Stimulated activated CD4-positive, alpha-beta T cell treated with anti-CD3 and anti-CD28 coated beads, Interleukin-2, amount 100 ng/mL, for 48 hours (primary cell): ENCODE measurements at regions not wholly inside any gene's neighbourhood (a gene's known extent, or its start where the extent isn't known, plus 50 kb on each side); places are given as distances from the start of the nearest gene placed in this dataset.
"Not testable (repeated sequence)": the region's sequence is repeated elsewhere in the genome, so short reads cannot be mapped to it uniquely, and the experiment has no call there.

Experiments used
- DNase-seq, 2 donors: peaks; one replicate each; pipeline ENCODE4 v3.0.0-alpha.2; 2020

GRCh38 chr11:71181566-71181965 lies 70.8 kb downstream of the SHANK2 start:
- no peak for DNase-seq

GRCh38 chr11:71180694-71181470 lies 71.5 kb downstream of the SHANK2 start:
- no peak for DNase-seq

GRCh38 chr11:71179877-71180605 lies 72.3 kb downstream of the SHANK2 start:
- no peak for DNase-seq

- no peak for DNase-seq
Measured at GRCh38 chr11:71178076-71178475, 74.3 kb downstream of the SHANK2 start.

DNA sequence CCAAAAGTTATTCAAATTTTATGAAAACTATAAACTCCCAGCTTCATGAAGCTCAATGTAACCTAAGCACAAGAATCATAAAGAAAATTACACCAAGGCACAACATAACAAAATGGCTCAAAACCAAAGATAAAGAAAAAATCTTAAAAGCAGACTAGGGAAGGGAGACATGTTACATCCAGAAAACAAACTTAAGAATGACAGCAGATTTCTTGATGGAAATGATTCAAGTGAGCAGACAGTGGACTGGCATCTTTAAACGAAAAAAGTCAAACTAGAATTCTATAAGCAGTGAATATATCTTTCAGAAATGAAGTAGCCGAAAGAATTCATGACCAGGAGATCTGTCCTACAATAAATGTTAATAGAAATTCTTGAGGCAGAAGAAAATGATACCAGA lies 75.6 kb downstream of the SHANK2 start:
- no peak for DNase-seq

DNA sequence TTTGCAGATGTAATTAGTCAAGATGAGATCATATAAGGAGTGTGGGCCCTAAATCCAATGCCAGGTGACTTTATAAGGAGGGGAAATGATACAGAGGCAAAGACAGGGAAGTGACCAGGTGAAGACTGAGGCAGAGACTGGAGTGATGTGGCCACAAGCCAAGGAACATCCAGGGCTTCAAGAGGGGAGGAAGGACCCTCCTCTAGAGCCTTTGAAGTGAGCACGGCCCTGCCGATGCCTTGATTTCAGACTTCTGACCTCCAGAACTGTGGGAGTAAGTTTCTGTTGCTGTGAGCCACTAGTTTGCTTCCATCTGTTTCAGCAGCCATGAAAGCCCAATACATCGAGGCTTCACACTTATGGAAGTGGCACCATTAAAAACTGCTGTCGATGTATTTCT lies 78.7 kb downstream of the SHANK2 start:
- no peak for DNase-seq

DNA sequence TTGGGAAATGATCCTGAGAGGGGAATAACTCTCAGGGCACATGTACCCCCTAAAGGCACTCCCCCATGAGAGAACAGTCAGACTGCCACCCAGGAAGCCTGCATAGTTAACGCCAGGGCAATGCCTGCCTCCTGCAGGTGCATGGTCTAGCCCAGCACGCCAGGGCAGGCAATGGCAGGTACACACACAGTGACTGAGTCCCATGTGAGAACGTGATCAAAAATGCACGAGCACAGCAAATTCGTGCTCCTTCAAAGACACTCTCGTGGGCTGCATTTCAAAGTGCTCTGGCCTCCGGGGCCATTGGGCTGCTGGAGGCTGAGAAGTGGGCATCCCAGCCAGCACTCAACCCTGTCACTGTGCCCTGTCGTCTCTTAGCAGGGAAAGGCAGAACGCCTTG lies 79.7 kb downstream of the SHANK2 start:
- no peak for DNase-seq

DNA sequence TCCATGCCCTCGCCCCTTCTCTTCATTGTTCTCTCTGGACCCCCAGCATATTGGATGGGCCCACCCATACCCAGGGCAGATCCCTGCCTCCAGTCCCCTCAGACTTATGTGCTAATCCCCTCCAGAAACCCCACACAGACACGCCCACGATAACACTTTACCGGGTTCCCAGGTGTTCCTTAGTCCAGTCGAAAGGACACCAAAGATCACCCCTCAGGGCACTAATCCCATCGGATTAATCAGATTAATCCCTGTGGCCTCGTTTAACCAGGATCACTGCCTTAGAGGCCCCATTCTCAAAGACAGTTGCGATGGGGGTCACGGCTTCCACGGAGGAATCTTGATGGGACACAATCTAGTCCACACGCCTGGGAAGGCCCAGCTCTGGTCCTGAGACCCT lies 80.8 kb downstream of the SHANK2 start:
- DNase-seq: no peak

DNA sequence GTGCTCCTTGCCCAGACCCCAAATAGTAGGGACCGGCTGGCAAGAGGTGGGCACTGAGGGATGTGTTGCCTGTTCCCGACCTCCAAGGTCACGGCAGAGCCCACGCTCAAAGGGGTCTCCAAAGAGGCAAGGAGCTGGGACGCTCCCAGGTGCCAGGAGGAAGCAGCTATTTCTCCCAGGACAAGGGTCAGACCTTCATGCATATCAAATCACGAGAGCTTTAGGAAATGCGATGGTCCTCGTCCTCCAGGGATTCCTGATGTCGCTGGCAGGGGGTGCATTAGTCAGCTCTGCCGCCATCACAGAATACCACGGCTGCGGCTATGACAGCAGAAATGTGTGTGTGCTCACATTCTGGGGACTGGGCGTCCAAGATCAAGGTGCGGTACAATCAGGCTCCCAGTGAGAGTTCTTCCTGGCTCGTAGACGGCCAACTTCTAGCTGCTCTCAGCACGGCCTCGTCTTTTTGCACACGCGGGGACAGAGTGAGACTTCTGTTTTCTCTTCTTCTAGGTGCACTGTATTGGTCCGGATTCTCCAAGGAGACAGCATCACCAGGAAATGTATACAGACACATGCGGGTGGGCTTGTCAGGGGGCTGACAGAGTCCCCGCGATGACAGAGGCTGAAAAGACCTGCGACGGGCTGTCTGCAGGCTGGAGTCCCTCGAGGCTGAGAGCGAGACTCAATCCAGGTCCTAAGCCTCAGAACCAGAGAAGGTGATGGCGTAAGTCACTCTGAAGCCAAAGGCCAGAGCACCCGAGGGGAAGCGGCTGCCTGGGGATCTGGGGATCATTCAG lies 81.6 kb downstream of the SHANK2 start:
- no peak for DNase-seq

DNA sequence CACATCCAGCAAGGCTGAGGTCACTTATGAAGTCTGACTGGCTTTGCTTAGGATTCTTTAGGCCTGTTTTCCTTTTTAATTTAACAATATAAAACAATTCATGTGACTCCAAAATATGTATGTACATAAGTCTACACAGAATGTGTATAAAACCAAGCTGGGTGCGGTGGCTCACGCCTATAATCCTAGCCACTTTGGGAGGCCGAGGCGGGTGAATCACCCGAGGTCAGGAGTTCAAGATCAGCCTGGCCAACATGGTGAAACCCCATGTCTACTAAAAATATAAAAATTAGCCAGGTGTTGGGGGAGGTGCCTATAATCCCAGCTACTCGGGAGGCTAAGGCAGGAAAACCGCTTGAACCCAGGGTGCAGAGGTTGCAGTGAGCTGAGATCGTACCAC lies 83.1 kb downstream of the SHANK2 start:
- no peak for DNase-seq

GRCh38 chr11:71167814-71168213 lies 84.6 kb downstream of the SHANK2 start:
- not testable (repeated sequence) for DNase-seq

DNA sequence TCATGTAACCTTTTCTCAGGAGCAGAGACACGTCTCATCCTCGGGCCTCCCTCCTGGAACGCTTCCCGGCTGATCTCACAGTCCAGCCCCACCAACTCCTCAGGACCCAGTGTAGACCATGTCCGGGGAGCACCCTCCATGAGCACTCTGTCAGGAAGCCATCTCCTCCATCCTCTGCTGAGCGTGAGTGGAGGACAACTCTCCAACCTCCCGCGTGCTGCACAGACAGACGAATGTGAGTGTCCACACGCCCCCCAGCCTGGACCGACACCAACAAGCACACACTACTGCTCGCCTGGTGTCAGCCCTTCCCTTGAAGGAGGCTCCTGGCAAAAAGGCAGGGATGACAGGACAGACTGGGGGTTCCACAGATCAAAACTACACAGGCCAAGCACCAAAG lies 86.6 kb downstream of the SHANK2 start:
- no peak for DNase-seq

DNA sequence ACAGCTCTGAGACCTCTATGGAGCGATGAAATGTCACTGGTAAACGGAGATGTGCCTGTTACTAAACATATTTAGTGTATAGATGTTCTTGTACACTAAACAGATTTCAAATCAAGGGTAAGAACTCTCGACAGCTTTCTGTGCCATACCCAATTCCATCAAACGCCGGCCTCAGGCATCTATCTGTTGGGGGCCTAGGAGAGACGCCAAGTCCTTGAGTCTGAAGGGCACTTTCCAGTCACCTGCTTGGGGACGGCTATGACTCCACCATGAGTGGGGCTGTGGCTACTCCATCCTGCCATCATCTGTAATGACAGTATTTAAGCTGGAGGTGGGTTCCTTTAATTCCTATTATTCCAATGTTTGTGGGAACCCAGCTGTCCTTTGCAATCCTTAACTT lies 87.8 kb downstream of the SHANK2 start:
- no peak for DNase-seq

GRCh38 chr11:71164186-71164585 lies 88.2 kb downstream of the SHANK2 start:
- no peak for DNase-seq

GRCh38 chr11:71163371-71163770 lies 89.0 kb downstream of the SHANK2 start:
- no peak for DNase-seq

DNA sequence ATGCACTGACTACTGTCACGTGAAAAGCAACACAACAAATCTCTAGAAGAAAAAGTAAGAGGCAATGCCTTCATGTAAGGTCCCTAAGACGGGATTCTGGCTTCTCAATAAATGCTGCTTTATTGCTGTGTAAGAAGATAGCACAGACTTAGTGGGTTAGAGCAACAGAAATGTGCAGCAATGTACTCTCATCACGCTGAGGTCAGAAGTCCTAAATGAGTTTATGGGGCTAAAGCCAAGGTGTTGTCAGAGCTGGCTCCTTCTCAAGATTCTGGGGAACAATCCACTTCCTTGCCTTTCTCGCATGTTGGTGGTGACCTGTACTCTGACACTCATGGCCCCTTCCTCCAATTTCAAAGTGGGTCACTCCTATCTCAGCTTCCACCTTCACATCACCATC lies 93.4 kb downstream of the SHANK2 start:
- DNase-seq: no peak

DNA sequence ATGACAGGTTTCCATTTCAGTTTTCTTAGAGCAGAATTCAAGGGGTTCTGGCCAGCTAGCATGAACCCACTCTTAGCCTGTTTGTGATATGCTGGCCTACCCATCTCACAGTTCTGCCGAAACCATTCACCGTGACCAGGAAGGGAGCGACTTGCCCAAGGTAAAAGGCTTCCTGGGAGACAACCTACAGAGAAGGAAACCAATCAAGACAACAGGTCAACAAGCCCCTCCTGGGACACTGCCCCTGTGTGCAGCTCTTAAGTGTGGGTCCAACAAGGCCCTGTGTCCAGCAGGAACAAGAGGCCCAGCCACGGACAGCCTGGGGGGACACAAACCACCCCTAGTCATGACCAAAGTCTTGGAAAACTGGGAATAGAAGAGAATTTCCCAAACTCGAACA lies 94.7 kb downstream of the SHANK2 start:
- not testable (repeated sequence) for DNase-seq

GRCh38 chr11:71156301-71156700 lies 96.1 kb downstream of the SHANK2 start:
- DNase-seq: no peak

DNA sequence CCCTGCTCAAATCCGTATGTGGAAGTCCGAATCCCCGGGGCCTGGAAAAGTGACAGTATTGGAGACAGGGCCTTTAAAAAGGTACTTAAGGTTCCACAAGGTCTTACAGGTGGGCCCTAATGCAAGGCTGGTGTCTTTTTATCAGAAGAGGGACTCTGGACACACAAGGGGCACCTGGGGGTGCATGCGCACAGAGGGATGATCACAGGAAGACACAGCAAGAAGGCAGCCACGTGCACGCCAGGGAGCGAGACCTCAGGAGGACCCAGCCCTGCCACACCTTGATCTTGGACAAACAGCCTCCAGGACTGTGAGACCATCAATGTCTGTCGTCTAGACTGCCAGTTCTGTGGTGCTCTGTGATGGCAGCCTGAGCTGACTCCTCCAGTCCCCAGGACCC lies 96.5 kb downstream of the SHANK2 start:
- DNase-seq: no peak

DNA sequence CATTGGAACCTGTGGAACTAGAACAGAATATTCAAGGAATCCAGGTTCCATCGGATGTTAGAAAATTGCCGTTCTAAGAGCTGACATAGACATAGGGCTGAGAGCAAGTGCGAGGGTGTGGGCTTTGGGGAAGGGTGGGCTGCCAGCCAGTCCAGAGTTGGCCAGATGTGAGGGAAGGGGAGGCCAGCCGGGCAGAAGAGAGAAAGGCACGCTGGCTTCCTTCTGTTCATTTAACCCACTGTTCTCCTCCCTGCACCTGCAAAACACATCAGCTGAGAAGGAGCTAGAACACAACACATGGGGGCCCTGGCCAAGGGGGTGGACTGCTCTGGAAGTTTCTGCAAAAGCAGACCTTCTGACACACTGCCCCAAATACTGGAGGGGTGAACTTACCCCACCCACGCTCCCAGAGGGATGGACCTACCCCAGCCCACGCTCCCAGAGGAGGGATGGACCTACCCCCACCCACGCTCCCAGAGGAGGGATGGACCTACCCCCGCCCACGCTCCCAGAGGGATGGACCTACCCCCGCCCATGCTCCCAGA lies 98.0 kb downstream of the SHANK2 start:
- DNase-seq: no peak

DNA sequence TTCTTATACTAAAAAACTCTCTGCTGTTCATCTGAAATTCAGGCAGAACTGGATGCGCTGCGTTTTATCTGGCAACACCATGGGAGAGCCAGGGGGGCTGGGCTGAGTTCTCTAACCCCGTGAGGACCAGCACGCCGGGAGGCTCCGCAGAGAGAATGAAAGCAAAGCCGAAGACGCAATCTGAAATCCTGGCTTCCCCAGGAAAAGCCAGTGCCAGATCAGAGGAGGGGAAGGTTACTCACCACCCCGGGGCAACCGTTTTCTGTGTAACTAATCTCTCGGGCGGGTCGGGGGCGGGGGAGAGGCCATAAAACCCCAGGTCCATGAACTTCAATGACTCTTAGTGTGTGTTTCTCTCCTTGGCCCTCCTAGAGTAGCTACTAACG lies 99.4 kb downstream of the SHANK2 start:
- DNase-seq: no peak

DNA sequence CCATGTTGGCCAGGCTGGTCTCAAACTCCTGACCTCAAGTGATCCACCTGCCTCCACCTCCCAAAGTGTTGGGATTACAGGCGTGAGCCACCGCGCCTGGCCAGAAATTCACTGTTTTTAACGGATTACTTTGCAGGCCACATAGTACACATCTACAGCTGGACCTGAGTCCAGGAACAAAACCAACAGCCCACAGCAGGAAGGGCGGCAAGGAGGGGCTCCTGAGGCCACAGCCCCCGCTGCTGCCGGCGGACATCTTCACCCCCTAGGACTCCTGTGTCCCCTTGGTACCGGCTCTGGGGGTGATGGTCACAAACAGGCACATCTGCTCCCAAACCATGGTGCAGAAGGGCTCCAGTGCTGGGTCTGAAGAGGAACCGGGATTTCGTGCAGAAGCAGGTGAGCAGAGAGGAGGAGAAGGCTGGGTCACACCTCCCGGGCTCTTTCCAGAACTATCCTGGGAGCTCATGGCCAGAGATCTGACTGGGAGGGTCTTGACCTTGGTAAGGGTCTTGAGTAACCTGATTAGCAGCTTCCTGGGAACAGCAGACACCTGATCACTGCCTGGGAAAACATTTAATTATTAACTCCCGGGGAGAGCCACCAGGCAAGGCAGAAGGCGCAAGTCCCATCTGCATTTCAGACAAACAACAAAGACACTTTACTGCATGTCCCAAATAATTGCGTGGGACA lies 99.9 kb downstream of the SHANK2 start:
- DNase-seq: not testable (repeated sequence)

DNA sequence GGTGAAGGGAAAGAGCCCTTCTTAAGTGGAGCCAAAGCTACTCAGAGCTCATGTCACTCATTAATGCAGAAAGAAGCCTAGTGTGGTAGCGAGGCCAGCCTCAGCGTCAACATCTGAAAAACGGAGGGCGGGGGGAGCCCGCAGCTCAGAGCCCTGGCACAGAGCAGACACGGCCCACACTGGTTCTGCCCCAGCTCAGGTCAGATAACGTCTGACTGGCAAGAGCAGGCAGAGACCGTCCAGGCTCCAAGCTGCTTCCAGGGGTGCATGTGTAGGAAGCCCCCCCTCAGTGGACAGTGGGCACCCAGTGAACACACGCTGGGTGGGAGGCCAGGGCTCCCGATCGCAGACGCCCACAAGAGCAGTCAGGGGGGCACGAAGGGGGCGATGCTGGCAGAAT lies 100.8 kb downstream of the SHANK2 start:
- DNase-seq: no peak
